Naive thymus-derived CD4-positive, alpha-beta T cell (primary cell): ENCODE measurements at regions not wholly inside any gene's neighbourhood (a gene's known extent, or its start where the extent isn't known, plus 50 kb on each side); places are given as distances from the start of the nearest gene placed in this dataset.
"Not testable (repeated sequence)": the region's sequence is repeated elsewhere in the genome, so short reads cannot be mapped to it uniquely, and the experiment has no call there.

Experiments used
- ATAC-seq: fragments of 150-1000 bp; cut with Tn5 transposase; 2 replicates; pipeline ENCODE4 v1.10.0; 2021; ENCODE audit warnings: mild to moderate bottlenecking, moderate library complexity
- CTCF ChIA-PET: fragments of 350-600 bp; sonication (Branson Sonifier 250); formaldehyde crosslinking; loops from one replicate; lab custom pipeline; 2021; ENCODE audit warnings: antibody characterized with exemption; lab: Charles Lee
- POLR2A ChIA-PET: fragments of 350-600 bp; sonication (Branson Sonifier 250); formaldehyde crosslinking; loops from one replicate; lab custom pipeline; 2021; ENCODE audit warnings: antibody characterized with exemption, inconsistent platforms; lab: Charles Lee
- DNase-seq, 9 donors: peaks; one replicate each; pipeline versions ENCODE4 v3.0.0 to v3.0.0-alpha.2; 2020 to 2022; ENCODE audit warnings: mixed read lengths in 1 of 9
- H3K27ac ChIP-seq: one replicate; pipeline ENCODE4 v1.7.0; 2013; ENCODE audit warnings: mild to moderate bottlenecking, low read depth, low read length, moderate library complexity
- H3K27me3 ChIP-seq, 2 donors: one replicate each; pipeline ENCODE4 v1.7.0; 2013; ENCODE audit warnings: low read length in 2 of 2, mild to moderate bottlenecking in 2 of 2, moderate library complexity in 2 of 2; ENCODE audit not compliant: control insufficient read depth in 2 of 2, insufficient read depth in 2 of 2
- H3K36me3 ChIP-seq, 3 experiments: 1 replicate in 2 of 3; 2 replicates in 1 of 3; pipeline ENCODE4 v1.7.0; 2013; ENCODE audit warnings: low read length in 3 of 3, mild to moderate bottlenecking in 3 of 3, moderate library complexity in 1 of 3; ENCODE audit not compliant: insufficient read depth in 3 of 3, control insufficient read depth in 2 of 3
- H3K4me1 ChIP-seq, 2 donors: one replicate each; pipeline ENCODE4 v1.7.0; 2013; ENCODE audit warnings: low read length in 2 of 2, mild to moderate bottlenecking in 2 of 2, moderate library complexity in 1 of 2; ENCODE audit not compliant: control insufficient read depth in 2 of 2, insufficient read depth in 2 of 2
- H3K4me3 ChIP-seq: 2 replicates; pipeline ENCODE4 v1.7.0; 2013; ENCODE audit warnings: mild to moderate bottlenecking, low read length
- H3K9me3 ChIP-seq, 3 experiments: 1 replicate in 2 of 3; 2 replicates in 1 of 3; pipeline ENCODE4 v1.7.0; 2013; ENCODE audit warnings: low read length in 3 of 3; ENCODE audit not compliant: control insufficient read depth in 2 of 3
- H3K27ac Mint-ChIP-seq, 9 donors: one replicate each; pipeline ENCODE4 v1.8.0; 2020 to 2022; ENCODE audit warnings: mixed read lengths in 9 of 9, mild to moderate bottlenecking in 8 of 9, moderate library complexity in 5 of 9, inconsistent platforms in 2 of 9
- H3K27me3 Mint-ChIP-seq, 5 donors: one replicate each; pipeline ENCODE4 v1.8.0; 2021 to 2022; ENCODE audit warnings: mixed read lengths in 5 of 5, mild to moderate bottlenecking in 1 of 5
- H3K36me3 Mint-ChIP-seq, 5 donors: one replicate each; pipeline ENCODE4 v1.8.0; 2020 to 2022; ENCODE audit warnings: mixed read lengths in 5 of 5, mild to moderate bottlenecking in 3 of 5, inconsistent platforms in 1 of 5
- H3K4me1 Mint-ChIP-seq, 7 donors: one replicate each; pipeline ENCODE4 v1.8.0; 2020 to 2022; ENCODE audit warnings: mixed read lengths in 7 of 7, mild to moderate bottlenecking in 3 of 7, inconsistent platforms in 1 of 7
- H3K4me3 Mint-ChIP-seq, 10 donors: one replicate each; pipeline ENCODE4 v1.8.0; 2020 to 2022; ENCODE audit warnings: mild to moderate bottlenecking in 10 of 10, mixed read lengths in 10 of 10, moderate library complexity in 6 of 10, inconsistent platforms in 2 of 10
- H3K9me3 Mint-ChIP-seq, 11 donors: one replicate each; pipeline ENCODE4 v1.8.0; 2020 to 2022; ENCODE audit warnings: mixed read lengths in 11 of 11, mild to moderate bottlenecking in 4 of 11, inconsistent platforms in 1 of 11, moderate library complexity in 1 of 11
- intact Hi-C, 2 donors: fragments of 100-400 bp; cut with micrococcal nuclease; formaldehyde crosslinking; loops; one replicate each; pipeline ENCODE4 v1.15.1; 2023

GRCh38 chr6:11847515-11848345 is 69.1 kb upstream of the ADTRP start:
- H3K4me3 ChIP-seq = no peak overlapping the region
- no peaks in the 10 kb centered on the region for H3K9me3 ChIP-seq
- no peak for ATAC-seq
- POLR2A ChIA-PET = no interaction called here
- Mint-ChIP-seq H3K9me3 (peaks cover 0 to 4% (median 0%) of the 10 kb centered on the region in 11 donors), H3K27me3 (no peaks in the 10 kb centered on the region), H3K4me3 (no peak overlapping the region), H3K27ac (no peak overlapping the region), H3K36me3 (no peaks in the 10 kb centered on the region), H3K4me1 (peaks cover 0 to 6% (median 1%) of the 10 kb centered on the region in 7 donors)
- CTCF ChIA-PET = no interaction called here
- DNase-seq = no peak
- no peaks in the 10 kb centered on the region for H3K27me3 ChIP-seq
- no peaks in the 10 kb centered on the region for H3K4me1 ChIP-seq
- H3K27ac ChIP-seq = no peak overlapping the region
- H3K36me3 ChIP-seq = no peaks in the 10 kb centered on the region
- intact Hi-C loops = no loop called here

GRCh38 chr6:11847068-11847467 is 68.5 kb upstream of the ADTRP start:
- DNase-seq, H3K27me3 ChIP-seq, H3K36me3 Mint-ChIP-seq, H3K4me3 ChIP-seq, H3K4me3 Mint-ChIP-seq, H3K9me3 Mint-ChIP-seq, H3K27me3 Mint-ChIP-seq, POLR2A ChIA-PET, ATAC-seq, H3K27ac ChIP-seq, H3K9me3 ChIP-seq, intact Hi-C loops, H3K4me1 Mint-ChIP-seq, H3K36me3 ChIP-seq, CTCF ChIA-PET, H3K4me1 ChIP-seq: not testable (repeated sequence)
- H3K27ac Mint-ChIP-seq = peak overlapping the region in 1 of 9 donors; percentile 16

- ATAC-seq (no peak), DNase-seq (no peak)
- no peak overlapping the region for H3K27ac Mint-ChIP-seq
- peaks cover 0 to 6% (median 0%) of the 10 kb centered on the region in 7 donors for H3K4me1 Mint-ChIP-seq
- peaks cover 0 to 6% (median 0%) of the 10 kb centered on the region in 11 donors for H3K9me3 Mint-ChIP-seq
- H3K27ac ChIP-seq = no peak overlapping the region
- peaks cover 0 to 3% (median 0%) of the 10 kb centered on the region in 5 donors for H3K27me3 Mint-ChIP-seq
- intact Hi-C loops = no loop called here
- ChIA-PET POLR2A (interaction anchor here (0.6 kb wide), 1 partner anchor 1140 kb away, joined by 4 read pairs; no protein-coding TSS in a partner anchor), CTCF (interaction anchor here (0.6 kb wide), 1 partner anchor 82 kb away, joined by 4 read pairs; no protein-coding TSS in a partner anchor)
- no peaks in the 10 kb centered on the region for H3K9me3 ChIP-seq
- no peak overlapping the region for H3K4me3 ChIP-seq
- H3K27me3 ChIP-seq = no peaks in the 10 kb centered on the region
- H3K4me1 ChIP-seq = no peaks in the 10 kb centered on the region
- no peaks in the 10 kb centered on the region for H3K36me3 ChIP-seq
- no peak overlapping the region for H3K4me3 Mint-ChIP-seq
- H3K36me3 Mint-ChIP-seq = no peaks in the 10 kb centered on the region
Observed at GRCh38 chr6:11845664-11846577, 67.3 kb upstream of the ADTRP start.

DNA sequence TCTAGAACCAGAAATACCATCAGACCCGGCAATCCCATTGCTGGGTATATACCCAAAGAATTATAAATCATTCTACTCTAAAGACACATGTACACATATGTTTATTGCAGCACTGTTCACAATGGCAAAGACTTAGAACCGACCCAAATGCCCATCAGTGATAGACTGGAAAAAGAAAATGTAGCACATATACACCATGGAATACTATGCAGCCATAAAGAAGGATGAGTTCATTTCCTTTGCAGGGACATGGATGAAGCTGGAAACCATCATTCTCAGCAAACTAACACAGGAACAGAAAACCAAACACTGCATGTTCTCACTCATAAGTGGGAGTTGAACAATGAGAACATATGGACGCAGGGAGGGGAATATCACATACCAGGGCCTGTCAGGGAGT is 64.2 kb upstream of the ADTRP start:
- H3K9me3 ChIP-seq, intact Hi-C loops, DNase-seq, H3K36me3 ChIP-seq, H3K27ac ChIP-seq, POLR2A ChIA-PET, H3K27me3 Mint-ChIP-seq, H3K4me1 ChIP-seq, CTCF ChIA-PET, H3K4me1 Mint-ChIP-seq, ATAC-seq, H3K4me3 ChIP-seq, H3K27me3 ChIP-seq, H3K4me3 Mint-ChIP-seq: not testable (repeated sequence)
- Mint-ChIP-seq H3K9me3 (peaks cover 10 to 31% (median 19%) of the 10 kb centered on the region in 11 donors), H3K36me3 (peaks cover 2 to 15% (median 10%) of the 10 kb centered on the region in 5 donors), H3K27ac (peak overlapping the region in 1 of 9 donors; percentile 18)

- ChIA-PET POLR2A (no interaction called here), CTCF (no interaction called here)
- H3K27ac ChIP-seq = no peak overlapping the region
- Mint-ChIP-seq H3K4me3 (no peak overlapping the region), H3K27ac (no peak overlapping the region), H3K27me3 (peaks cover 0 to 6% (median 0%) of the 10 kb centered on the region in 5 donors), H3K9me3 (peaks cover 9 to 31% (median 16%) of the 10 kb centered on the region in 11 donors), H3K36me3 (peaks cover 2 to 14% (median 10%) of the 10 kb centered on the region in 5 donors), H3K4me1 (peaks cover 0 to 5% (median 4%) of the 10 kb centered on the region in 7 donors)
- H3K4me1 ChIP-seq = no peaks in the 10 kb centered on the region
- no peaks in the 10 kb centered on the region for H3K9me3 ChIP-seq
- intact Hi-C loops = no loop called here
- no peaks in the 10 kb centered on the region for H3K27me3 ChIP-seq
- no peak for ATAC-seq
- no peaks in the 10 kb centered on the region for H3K36me3 ChIP-seq
- no peak for DNase-seq
- no peak overlapping the region for H3K4me3 ChIP-seq
Observed at GRCh38 chr6:11835065-11835464, 56.5 kb upstream of the ADTRP start.

- Mint-ChIP-seq H3K36me3 (peaks cover 0 to 7% (median 2%) of the 10 kb centered on the region in 5 donors), H3K27me3 (peaks cover 0 to 6% (median 0%) of the 10 kb centered on the region in 5 donors), H3K27ac (peak overlapping the region in 1 of 9 donors; percentile 14), H3K9me3 (peaks cover 0 to 19% (median 6%) of the 10 kb centered on the region in 11 donors), H3K4me1 (peaks cover 0 to 5% (median 4%) of the 10 kb centered on the region in 7 donors), H3K4me3 (no peak overlapping the region)
- ChIA-PET CTCF (no interaction called here), POLR2A (interaction anchor here (0.7 kb wide), 1 partner anchor 137 kb away, joined by 3 read pairs; no protein-coding TSS in a partner anchor)
- no peaks in the 10 kb centered on the region for H3K4me1 ChIP-seq
- H3K9me3 ChIP-seq = no peaks in the 10 kb centered on the region
- H3K27ac ChIP-seq = no peak overlapping the region
- H3K36me3 ChIP-seq = no peaks in the 10 kb centered on the region
- intact Hi-C loops = no loop called here
- H3K27me3 ChIP-seq = no peaks in the 10 kb centered on the region
- no peak overlapping the region for H3K4me3 ChIP-seq
- DNase-seq (no peak), ATAC-seq (no peak)
Observed at GRCh38 chr6:11833626-11834592, 55.3 kb upstream of the ADTRP start.
